ENCODE measurements at regions not wholly inside any gene's neighbourhood (a gene's known extent, or its start where the extent isn't known, plus 50 kb on each side); places are given as distances from the start of the nearest gene placed in this dataset.

- Histone ChIP-seq H3K27me3 (replicated peaks) (no peaks in the 10 kb centered on the region), H3K4me3 (ENCODE audit: low read depth, low read length) (no peak overlapping the region), H3K36me3 (replicated peaks) (no peaks in the 10 kb centered on the region), H3K27ac (no peak overlapping the region)
- in situ Hi-C loops (cut with HindIII; ENCODE audit: low pct_ligation_motif_present, low sequenced_read_pairs): no loop called here
- TF ChIP-seq CTCF (IDR thresholded peaks at IDR 0.05; ENCODE audit: low read depth, low read length, missing control alignments): no peak
- no peak for DNase-seq
Observed at GRCh38 chr2:201568217-201568820, 75.0 kb downstream of the TMEM237 start.

- Histone ChIP-seq H3K27me3 (replicated peaks) (no peaks in the 10 kb centered on the region), H3K4me3 (ENCODE audit: low read depth, low read length) (no peak overlapping the region), H3K36me3 (replicated peaks) (no peaks in the 10 kb centered on the region), H3K27ac (no peak overlapping the region)
- in situ Hi-C loops (cut with HindIII; ENCODE audit: low pct_ligation_motif_present, low sequenced_read_pairs): no loop called here
- DNase-seq: no peak
- no peak for TF ChIP-seq CTCF (IDR thresholded peaks at IDR 0.05; ENCODE audit: low read depth, low read length, missing control alignments)
Observed at GRCh38 chr2:201559067-201559710, 84.1 kb downstream of the TMEM237 start.

- H3K27ac ChIP-seq: no peak overlapping the region
- no peaks in the 10 kb centered on the region for H3K27me3 ChIP-seq (replicated peaks)
- H3K4me3 ChIP-seq (ENCODE audit: low read depth, low read length): no peak overlapping the region
- no peak for DNase-seq
- H3K36me3 ChIP-seq (replicated peaks): no peaks in the 10 kb centered on the region
- TF ChIP-seq CTCF (IDR thresholded peaks at IDR 0.05; ENCODE audit: low read depth, low read length, missing control alignments): no peak
- in situ Hi-C loops (cut with HindIII; ENCODE audit: low pct_ligation_motif_present, low sequenced_read_pairs): no loop called here
Observed at GRCh38 chr2:201558665-201559064, 84.6 kb downstream of the TMEM237 start.

GRCh38 chr2:201558232-201558631 is 85.1 kb downstream of the TMEM237 start:
- Histone ChIP-seq H3K27ac (no peak overlapping the region), H3K4me3 (ENCODE audit: low read depth, low read length) (no peak overlapping the region), H3K36me3 (replicated peaks) (no peaks in the 10 kb centered on the region), H3K27me3 (replicated peaks) (no peaks in the 10 kb centered on the region)
- no peak for TF ChIP-seq CTCF (IDR thresholded peaks at IDR 0.05; ENCODE audit: low read depth, low read length, missing control alignments)
- in situ Hi-C loops (cut with HindIII; ENCODE audit: low pct_ligation_motif_present, low sequenced_read_pairs): no loop called here
- DNase-seq: no peak

GRCh38 chr2:201551901-201552300 is 91.4 kb downstream of the TMEM237 start:
- in situ Hi-C loops (cut with HindIII; ENCODE audit: low pct_ligation_motif_present, low sequenced_read_pairs): no loop called here
- no peak overlapping the region for H3K27ac ChIP-seq
- H3K27me3 ChIP-seq (replicated peaks): no peaks in the 10 kb centered on the region
- TF ChIP-seq CTCF (IDR thresholded peaks at IDR 0.05; ENCODE audit: low read depth, low read length, missing control alignments): no peak
- no peak for DNase-seq
- no peak overlapping the region for H3K4me3 ChIP-seq (ENCODE audit: low read depth, low read length)
- H3K36me3 ChIP-seq (replicated peaks): no peaks in the 10 kb centered on the region

- H3K4me3 ChIP-seq (ENCODE audit: low read depth, low read length): no peak overlapping the region
- H3K27ac ChIP-seq: no peak overlapping the region
- no peaks in the 10 kb centered on the region for H3K36me3 ChIP-seq (replicated peaks)
- H3K27me3 ChIP-seq (replicated peaks): no peaks in the 10 kb centered on the region
- in situ Hi-C loops (cut with HindIII; ENCODE audit: low pct_ligation_motif_present, low sequenced_read_pairs): no loop called here
- TF ChIP-seq CTCF (IDR thresholded peaks at IDR 0.05; ENCODE audit: low read depth, low read length, missing control alignments): no peak
- DNase-seq: peak; percentile 36
Observed at GRCh38 chr2:201546576-201546975, 95.0 kb downstream of the STRADB start.

Data from brain microvascular endothelial cell (primary cell).